ENCODE measurements at regions not wholly inside any gene's neighbourhood (a gene's known extent, or its start where the extent isn't known, plus 50 kb on each side); places are given as distances from the start of the nearest gene placed in this dataset.

GRCh38 chr3:159593927-159594605, 394.6 kb upstream of the IL12A start:
- in situ Hi-C loops (cut with HindIII; ENCODE audit: low sequenced_read_pairs), result no loop called here

- in situ Hi-C loops (cut with HindIII; ENCODE audit: low sequenced_read_pairs), result loop anchor here (25.0 kb wide), 1 partner anchor 212 kb away; no protein-coding TSS in a partner anchor
These were observed 388.3 kb upstream of the IL12A start for GRCh38 chr3:159600291-159600690.

- in situ Hi-C loops (cut with HindIII; ENCODE audit: low sequenced_read_pairs), result loop anchor here (25.0 kb wide), 1 partner anchor 208 kb away; no protein-coding TSS in a partner anchor
These were observed 384.5 kb upstream of the IL12A start for GRCh38 chr3:159604151-159604581.

- in situ Hi-C loops (cut with HindIII; ENCODE audit: low sequenced_read_pairs), result loop anchor here (25.0 kb wide), 1 partner anchor 207 kb away; no protein-coding TSS in a partner anchor
These were observed 383.5 kb upstream of the IL12A start for GRCh38 chr3:159605101-159605500.

- in situ Hi-C loops (cut with HindIII; ENCODE audit: low sequenced_read_pairs), result loop anchor here (25.0 kb wide), 1 partner anchor 207 kb away; no protein-coding TSS in a partner anchor
These were observed 382.9 kb upstream of the IL12A start for GRCh38 chr3:159605776-159606175.

- in situ Hi-C loops (cut with HindIII; ENCODE audit: low sequenced_read_pairs), result loop anchor here (25.0 kb wide), 1 partner anchor 204 kb away; no protein-coding TSS in a partner anchor
These were observed 380.8 kb upstream of the IL12A start for GRCh38 chr3:159607856-159608255.

- in situ Hi-C loops (cut with HindIII; ENCODE audit: low sequenced_read_pairs), result loop anchor here (25.0 kb wide), 1 partner anchor 204 kb away; no protein-coding TSS in a partner anchor
These were observed 380.3 kb upstream of the IL12A start for GRCh38 chr3:159608311-159608710.

GRCh38 chr3:159609625-159610024, 379.0 kb upstream of the IL12A start:
- in situ Hi-C loops (cut with HindIII; ENCODE audit: low sequenced_read_pairs), result loop anchor here (25.0 kb wide), 1 partner anchor 203 kb away; no protein-coding TSS in a partner anchor

- in situ Hi-C loops (cut with HindIII; ENCODE audit: low sequenced_read_pairs), result loop anchor here (25.0 kb wide), 1 partner anchor 196 kb away; no protein-coding TSS in a partner anchor
These were observed 372.3 kb upstream of the IL12A start for GRCh38 chr3:159616234-159616825.

- in situ Hi-C loops (cut with HindIII; ENCODE audit: low sequenced_read_pairs), result loop anchor here (25.0 kb wide), 1 partner anchor 193 kb away; no protein-coding TSS in a partner anchor
These were observed 369.2 kb upstream of the IL12A start for GRCh38 chr3:159619341-159619885.

- in situ Hi-C loops (cut with HindIII; ENCODE audit: low sequenced_read_pairs), result loop anchor here (25.0 kb wide), 1 partner anchor 192 kb away; no protein-coding TSS in a partner anchor
These were observed 368.4 kb upstream of the IL12A start for GRCh38 chr3:159620281-159620680.

- in situ Hi-C loops (cut with HindIII; ENCODE audit: low sequenced_read_pairs), result loop anchor here (25.0 kb wide), 1 partner anchor 191 kb away; no protein-coding TSS in a partner anchor
These were observed 367.8 kb upstream of the IL12A start for GRCh38 chr3:159620873-159621272.

- in situ Hi-C loops (cut with HindIII; ENCODE audit: low sequenced_read_pairs), result loop anchor here (25.0 kb wide), 1 partner anchor 188 kb away; no protein-coding TSS in a partner anchor
These were observed 364.0 kb upstream of the IL12A start for GRCh38 chr3:159624616-159625015.

GRCh38 chr3:159625594-159625993, 363.0 kb upstream of the IL12A start:
- in situ Hi-C loops (cut with HindIII; ENCODE audit: low sequenced_read_pairs), result no loop called here

GRCh38 chr3:159626598-159626997, 362.0 kb upstream of the IL12A start:
- in situ Hi-C loops (cut with HindIII; ENCODE audit: low sequenced_read_pairs), result no loop called here

GRCh38 chr3:159627229-159627628, 361.4 kb upstream of the IL12A start:
- in situ Hi-C loops (cut with HindIII; ENCODE audit: low sequenced_read_pairs), result no loop called here

GRCh38 chr3:159627634-159628033, 361.0 kb upstream of the IL12A start:
- in situ Hi-C loops (cut with HindIII; ENCODE audit: low sequenced_read_pairs), result no loop called here

GRCh38 chr3:159629329-159630084, 359.1 kb upstream of the IL12A start:
- in situ Hi-C loops (cut with HindIII; ENCODE audit: low sequenced_read_pairs), result no loop called here

- in situ Hi-C loops (cut with HindIII; ENCODE audit: low sequenced_read_pairs), result no loop called here
These were observed 357.4 kb upstream of the IL12A start for GRCh38 chr3:159631226-159631625.

- in situ Hi-C loops (cut with HindIII; ENCODE audit: low sequenced_read_pairs), result no loop called here
These were observed 356.5 kb upstream of the IL12A start for GRCh38 chr3:159632128-159632527.

GRCh38 chr3:159632851-159633250, 355.8 kb upstream of the IL12A start:
- in situ Hi-C loops (cut with HindIII; ENCODE audit: low sequenced_read_pairs), result no loop called here

Measured in DLD1 (cell line).